ENCODE measurements at regions not wholly inside any gene's neighbourhood (a gene's known extent, or its start where the extent isn't known, plus 50 kb on each side); places are given as distances from the start of the nearest gene placed in this dataset.

DNA sequence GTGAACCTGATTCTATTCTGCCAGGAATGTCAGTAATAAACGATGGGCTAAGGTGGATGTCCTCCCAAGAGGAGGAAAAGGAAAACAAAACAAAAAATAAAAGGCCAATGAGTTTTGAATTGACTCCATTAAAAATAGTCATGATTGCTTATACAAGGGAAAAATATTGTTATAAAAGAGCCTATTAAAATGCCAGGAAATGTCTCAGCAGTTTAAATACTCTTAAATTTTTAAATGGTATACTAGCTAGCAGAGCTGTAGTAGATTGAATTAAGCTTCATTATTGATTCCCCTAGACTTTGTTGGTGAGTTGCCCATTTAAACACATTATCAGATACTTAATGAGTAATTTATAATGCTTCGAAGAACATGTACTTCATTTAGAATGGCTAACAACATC is 990.9 kb upstream of the GJE1 start:
- H3K27me3 ChIP-seq (ENCODE audit: low read depth), result no peaks in the 10 kb centered on the region
- in situ Hi-C loops (cut with MboI; ENCODE audit: low sequenced_read_pairs), result no loop called here
- no peaks in the 10 kb centered on the region for H3K36me3 ChIP-seq (replicated peaks)
- H3K4me1 ChIP-seq, result no peaks in the 10 kb centered on the region
- H3K4me3 ChIP-seq, result no peak overlapping the region
- H3K9me3 ChIP-seq, result no peaks in the 10 kb centered on the region
- DNase-seq (ENCODE audit: low spot score in 2 of 2), result no peak

DNA sequence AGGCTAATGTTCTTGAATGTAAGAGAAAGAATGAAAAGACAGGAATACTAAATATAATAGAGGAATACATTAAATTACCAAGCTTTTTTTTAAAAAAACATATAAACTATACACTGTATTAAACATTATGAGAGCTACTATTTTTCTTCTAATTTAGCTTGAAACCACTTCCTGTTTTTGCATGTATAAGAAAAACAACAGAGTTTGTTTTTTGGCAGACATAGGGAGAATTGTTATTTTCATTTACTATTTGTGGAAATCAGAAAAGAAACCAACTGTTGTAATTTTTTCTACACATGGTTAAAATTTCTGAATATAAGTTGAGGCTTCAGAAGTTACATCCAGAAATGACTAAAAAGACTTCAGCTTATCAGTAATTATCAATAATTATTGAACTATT is 991.8 kb upstream of the GJE1 start:
- in situ Hi-C loops (cut with MboI; ENCODE audit: low sequenced_read_pairs), result no loop called here

DNA sequence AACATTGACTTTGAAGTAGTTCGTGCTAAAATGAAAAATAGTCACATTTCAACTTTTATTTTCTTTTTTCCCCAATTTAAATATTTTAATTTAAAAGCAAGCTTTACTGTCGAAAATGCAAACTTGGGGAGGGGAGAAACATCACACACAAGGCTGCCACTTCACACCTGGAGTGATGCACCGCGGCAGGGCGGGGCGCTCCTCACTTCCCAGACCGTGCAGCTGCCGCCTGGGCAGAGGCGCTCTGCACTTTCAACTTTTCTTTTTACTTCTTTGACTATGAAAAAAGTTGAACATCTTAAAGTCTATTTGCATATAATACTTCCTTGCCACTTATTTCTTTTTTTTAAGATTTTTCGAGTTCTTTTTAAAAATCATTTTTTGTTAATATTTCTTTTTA is 993.3 kb upstream of the GJE1 start:
- no peaks in the 10 kb centered on the region for H3K27me3 ChIP-seq (ENCODE audit: low read depth)
- H3K9me3 ChIP-seq, result no peaks in the 10 kb centered on the region; the same call in 1 of the 2 replicates
- H3K36me3 ChIP-seq (replicated peaks), result no peaks in the 10 kb centered on the region
- in situ Hi-C loops (cut with MboI; ENCODE audit: low sequenced_read_pairs), result no loop called here
- no peaks in the 10 kb centered on the region for H3K4me1 ChIP-seq
- DNase-seq (ENCODE audit: low spot score in 2 of 2), result no peak
- no peak overlapping the region for H3K4me3 ChIP-seq

More for the DNA sequence above, 991.8 kb upstream of the GJE1 start:
- Histone ChIP-seq H3K4me1 (no peaks in the 10 kb centered on the region), H3K27me3 (ENCODE audit: low read depth) (no peaks in the 10 kb centered on the region), H3K9me3 (no peaks in the 10 kb centered on the region), H3K36me3 (replicated peaks) (no peaks in the 10 kb centered on the region), H3K4me3 (no peak overlapping the region)
- no peak for DNase-seq (ENCODE audit: low spot score in 2 of 2)

DNA sequence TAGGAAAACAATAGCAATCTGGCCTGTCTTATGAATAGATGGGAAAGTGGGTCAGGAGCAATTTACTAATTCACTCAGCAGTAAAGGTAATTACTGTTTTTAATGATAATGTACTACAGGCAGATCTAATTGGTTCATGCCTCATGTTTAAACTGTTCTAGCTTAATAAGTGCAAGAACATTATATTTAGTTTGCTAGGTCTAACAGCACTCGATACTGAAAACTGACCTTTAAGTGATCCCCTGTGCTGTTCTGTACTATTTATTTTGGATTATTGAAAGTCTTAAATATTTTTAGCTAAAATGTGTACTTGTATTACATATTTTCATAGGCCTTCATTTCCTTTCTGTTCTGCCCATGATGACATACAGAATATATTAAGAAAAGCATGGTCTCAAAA is 998.0 kb upstream of the GJE1 start:
- no peaks in the 10 kb centered on the region for H3K36me3 ChIP-seq (replicated peaks)
- in situ Hi-C loops (cut with MboI; ENCODE audit: low sequenced_read_pairs), result no loop called here
- no peak overlapping the region for H3K4me3 ChIP-seq
- H3K27me3 ChIP-seq (ENCODE audit: low read depth), result no peaks in the 10 kb centered on the region
- H3K9me3 ChIP-seq, result no peaks in the 10 kb centered on the region; the same call in 1 of the 2 replicates
- no peaks in the 10 kb centered on the region for H3K4me1 ChIP-seq
- no peak for DNase-seq (ENCODE audit: low spot score in 2 of 2)

DNA sequence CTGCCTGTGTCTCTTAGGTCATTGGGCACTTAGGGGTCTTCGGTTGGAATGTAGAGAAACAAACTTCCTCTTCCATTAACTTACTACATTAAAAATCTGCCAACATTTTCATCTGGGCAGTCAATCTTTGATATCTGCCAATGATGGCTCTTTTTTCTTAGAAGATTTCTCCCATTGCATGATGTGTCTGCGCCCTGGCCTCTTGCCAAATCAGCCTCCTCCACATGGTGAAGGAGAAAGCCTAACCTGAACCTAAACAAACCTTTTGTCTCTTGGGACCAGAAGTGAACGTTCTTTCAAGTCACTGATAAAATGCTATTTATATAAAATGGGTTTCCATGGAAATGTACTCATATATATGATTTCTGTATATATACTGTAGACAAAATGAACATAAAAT is 998.9 kb upstream of the GJE1 start:
- in situ Hi-C loops (cut with MboI; ENCODE audit: low sequenced_read_pairs), result no loop called here
- no peaks in the 10 kb centered on the region; the same call in 1 of the 2 replicates for H3K9me3 ChIP-seq

DNA sequence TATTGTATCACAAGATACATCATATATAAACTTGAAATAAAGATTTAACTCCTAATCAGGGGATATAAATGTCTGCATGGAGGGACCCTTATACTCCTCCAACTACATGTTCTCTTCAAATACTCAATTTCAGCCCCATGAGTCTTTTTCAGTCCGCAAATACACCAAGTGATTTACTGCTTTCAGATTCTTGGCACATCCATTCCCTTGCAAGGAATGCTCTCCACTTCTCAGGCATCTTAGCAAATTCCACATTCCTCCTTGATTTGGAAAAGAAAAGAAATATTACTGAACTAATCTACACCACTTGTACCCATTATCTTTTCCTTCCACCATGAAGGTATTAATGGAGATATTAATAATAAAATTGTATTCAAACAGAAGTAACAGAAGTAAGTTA is 999.4 kb upstream of the GJE1 start:
- H3K9me3 ChIP-seq, result no peaks in the 10 kb centered on the region; the same call in 1 of the 2 replicates
- no peaks in the 10 kb centered on the region for H3K4me1 ChIP-seq
- H3K36me3 ChIP-seq (replicated peaks), result no peaks in the 10 kb centered on the region
- H3K27me3 ChIP-seq (ENCODE audit: low read depth), result no peaks in the 10 kb centered on the region
- DNase-seq (ENCODE audit: low spot score in 2 of 2), result no peak
- H3K4me3 ChIP-seq, result no peak overlapping the region
- in situ Hi-C loops (cut with MboI; ENCODE audit: low sequenced_read_pairs), result no loop called here

More for the DNA sequence above, 998.9 kb upstream of the GJE1 start:
- no peak for DNase-seq (ENCODE audit: low spot score in 2 of 2)
- no peaks in the 10 kb centered on the region for H3K27me3 ChIP-seq (ENCODE audit: low read depth)
- no peaks in the 10 kb centered on the region for H3K4me1 ChIP-seq
- H3K4me3 ChIP-seq, result no peak overlapping the region
- H3K36me3 ChIP-seq (replicated peaks), result no peaks in the 10 kb centered on the region

DNA sequence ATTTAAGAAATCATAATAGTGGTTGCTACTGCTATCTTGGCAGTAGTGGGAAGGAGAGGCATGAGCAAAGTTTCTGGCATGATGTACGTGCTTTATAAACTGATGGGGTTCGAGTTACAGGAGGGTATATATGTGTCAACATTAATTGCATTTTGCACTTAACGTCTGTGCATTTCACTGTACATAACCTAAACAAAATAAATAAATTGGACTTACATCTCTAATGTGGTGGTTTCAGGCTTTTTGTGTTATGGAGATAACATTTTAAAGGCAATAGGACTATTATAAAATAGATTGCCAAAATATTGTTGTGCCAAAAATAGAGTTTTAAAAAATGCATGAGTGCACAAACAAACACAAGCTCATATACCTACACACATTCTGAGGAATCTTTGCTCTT is 1001.1 kb upstream of the GJE1 start:
- no peak overlapping the region for H3K4me3 ChIP-seq
- in situ Hi-C loops (cut with MboI; ENCODE audit: low sequenced_read_pairs), result no loop called here
- no peak for DNase-seq (ENCODE audit: low spot score in 2 of 2)

DNA sequence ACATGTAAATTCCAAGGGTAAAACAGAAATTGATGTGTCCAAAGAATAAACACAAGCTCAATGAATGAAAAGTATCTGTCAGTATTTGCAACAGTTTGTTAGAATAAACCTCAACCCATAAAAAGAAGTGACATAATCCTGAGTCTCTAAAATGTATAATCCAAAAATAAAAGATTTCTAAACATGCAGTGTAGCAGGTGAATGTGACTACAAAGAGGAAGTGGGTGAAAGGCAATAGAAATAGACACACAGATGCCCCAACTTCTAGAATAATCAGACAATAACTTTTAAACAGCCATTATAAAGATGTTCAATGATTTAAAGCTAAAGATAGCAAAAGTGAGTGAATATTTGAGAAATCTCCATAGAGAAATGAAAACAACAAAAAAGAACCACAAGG is 1009.2 kb upstream of the GJE1 start:
- no peak for DNase-seq (ENCODE audit: low spot score in 2 of 2)
- in situ Hi-C loops (cut with MboI; ENCODE audit: low sequenced_read_pairs), result no loop called here
- H3K4me3 ChIP-seq, result no peak overlapping the region

More for the DNA sequence above, 1001.1 kb upstream of the GJE1 start:
- no peaks in the 10 kb centered on the region; the same call in 1 of the 2 replicates for H3K9me3 ChIP-seq
- no peaks in the 10 kb centered on the region for H3K36me3 ChIP-seq (replicated peaks)
- no peaks in the 10 kb centered on the region for H3K4me1 ChIP-seq
- no peaks in the 10 kb centered on the region for H3K27me3 ChIP-seq (ENCODE audit: low read depth)

DNA sequence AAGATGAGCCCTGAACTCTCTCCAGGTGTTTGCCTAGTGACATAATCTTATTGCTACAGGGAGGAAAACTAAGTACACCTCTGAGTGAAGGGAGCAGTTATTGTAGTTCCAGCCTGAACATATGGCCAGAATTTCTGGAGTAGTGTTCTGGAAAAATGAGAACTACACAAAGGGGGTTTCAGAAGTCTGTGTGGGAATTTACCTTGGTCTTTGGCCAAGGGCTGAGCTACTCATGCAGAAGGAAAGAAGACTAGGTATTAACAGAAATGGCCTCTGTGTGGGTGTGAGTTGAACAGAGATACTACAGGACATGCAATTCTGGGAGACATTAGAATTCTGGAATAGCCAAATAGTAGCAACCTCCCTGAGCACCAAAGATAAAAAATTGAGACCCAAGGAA is 1009.7 kb upstream of the GJE1 start:
- no peaks in the 10 kb centered on the region for H3K9me3 ChIP-seq
- H3K4me3 ChIP-seq, result no peak overlapping the region
- in situ Hi-C loops (cut with MboI; ENCODE audit: low sequenced_read_pairs), result no loop called here
- no peaks in the 10 kb centered on the region for H3K36me3 ChIP-seq (replicated peaks)
- no peaks in the 10 kb centered on the region for H3K27me3 ChIP-seq (ENCODE audit: low read depth)
- DNase-seq (ENCODE audit: low spot score in 2 of 2), result no peak
- H3K4me1 ChIP-seq, result no peaks in the 10 kb centered on the region

More for the DNA sequence above, 1009.2 kb upstream of the GJE1 start:
- no peaks in the 10 kb centered on the region for H3K9me3 ChIP-seq
- H3K36me3 ChIP-seq (replicated peaks), result no peaks in the 10 kb centered on the region
- H3K27me3 ChIP-seq (ENCODE audit: low read depth), result no peaks in the 10 kb centered on the region
- H3K4me1 ChIP-seq, result no peaks in the 10 kb centered on the region

DNA sequence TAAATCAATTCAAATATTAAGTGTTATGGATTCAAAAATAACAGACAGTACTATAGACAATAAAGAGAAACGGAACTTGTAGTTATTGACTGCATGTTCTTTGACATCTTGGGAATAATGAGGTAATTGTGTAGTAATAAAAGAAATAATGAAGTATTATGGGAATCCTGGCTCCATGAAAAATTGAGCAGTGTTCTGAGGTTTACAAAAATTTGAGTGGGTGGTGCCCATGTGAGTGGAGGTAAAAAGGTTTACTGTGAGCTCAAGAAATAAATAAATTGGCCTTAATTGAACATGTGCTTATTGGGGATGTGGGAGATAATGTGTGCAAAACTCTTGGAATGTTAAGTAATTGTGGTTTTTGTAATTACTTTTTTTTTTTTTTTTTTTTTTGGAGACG is 1013.7 kb upstream of the GJE1 start:
- in situ Hi-C loops (cut with MboI; ENCODE audit: low sequenced_read_pairs), result no loop called here
- no peak overlapping the region for H3K4me3 ChIP-seq
- no peaks in the 10 kb centered on the region for H3K9me3 ChIP-seq
- DNase-seq (ENCODE audit: low spot score in 2 of 2), result no peak
- H3K27me3 ChIP-seq (ENCODE audit: low read depth), result no peaks in the 10 kb centered on the region
- H3K36me3 ChIP-seq (replicated peaks), result no peaks in the 10 kb centered on the region
- no peaks in the 10 kb centered on the region for H3K4me1 ChIP-seq

DNA sequence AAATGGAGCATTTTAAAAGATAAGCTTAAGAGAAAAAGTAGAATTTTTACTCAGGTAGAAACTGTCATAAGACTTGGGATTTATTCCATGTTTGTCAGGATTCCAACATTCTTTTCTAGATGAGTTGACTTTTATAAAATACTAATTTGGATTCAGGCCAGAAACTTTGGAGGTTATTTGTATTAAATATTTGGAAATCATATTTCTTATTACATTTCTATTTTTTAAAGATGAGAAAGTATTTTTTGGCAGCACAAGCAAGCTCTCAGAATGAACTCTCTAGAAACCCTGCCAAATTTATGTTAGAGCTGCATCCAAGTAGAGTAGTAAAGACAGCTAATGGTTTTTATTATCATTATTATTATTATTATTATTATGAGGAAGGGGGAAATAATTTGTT is 1014.9 kb upstream of the GJE1 start:
- in situ Hi-C loops (cut with MboI; ENCODE audit: low sequenced_read_pairs), result no loop called here
- Histone ChIP-seq H3K4me3 (no peak overlapping the region), H3K36me3 (replicated peaks) (no peaks in the 10 kb centered on the region), H3K27me3 (ENCODE audit: low read depth) (no peaks in the 10 kb centered on the region), H3K4me1 (no peaks in the 10 kb centered on the region), H3K9me3 (no peaks in the 10 kb centered on the region)
- DNase-seq (ENCODE audit: low spot score in 2 of 2), result no peak

DNA sequence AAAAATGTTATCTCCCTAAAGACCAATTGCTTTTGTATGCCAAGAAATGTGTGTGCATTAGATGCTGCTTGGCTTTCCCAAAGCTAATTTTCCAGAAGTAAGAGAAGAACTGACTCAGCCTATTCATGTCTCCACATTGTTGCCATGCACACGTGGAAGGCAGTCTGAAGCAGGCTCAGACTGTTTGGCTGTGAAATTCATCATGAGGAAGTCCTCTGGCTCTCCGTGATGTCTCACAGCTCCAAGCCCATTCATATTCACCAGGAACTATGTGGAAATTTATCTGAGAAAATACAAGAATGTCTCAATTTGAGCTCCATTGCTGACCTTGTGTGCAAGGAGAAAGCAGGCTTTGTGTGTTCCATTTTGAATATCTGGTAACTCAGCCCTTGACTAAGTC is 1022.2 kb upstream of the GJE1 start:
- H3K4me3 ChIP-seq, result no peak overlapping the region
- H3K4me1 ChIP-seq, result peaks cover 10% of the 10 kb centered on the region
- no peaks in the 10 kb centered on the region for H3K9me3 ChIP-seq
- in situ Hi-C loops (cut with MboI; ENCODE audit: low sequenced_read_pairs), result no loop called here
- H3K36me3 ChIP-seq (replicated peaks), result no peaks in the 10 kb centered on the region
- DNase-seq (ENCODE audit: low spot score in 2 of 2), result no peak
- no peaks in the 10 kb centered on the region for H3K27me3 ChIP-seq (ENCODE audit: low read depth)

DNA sequence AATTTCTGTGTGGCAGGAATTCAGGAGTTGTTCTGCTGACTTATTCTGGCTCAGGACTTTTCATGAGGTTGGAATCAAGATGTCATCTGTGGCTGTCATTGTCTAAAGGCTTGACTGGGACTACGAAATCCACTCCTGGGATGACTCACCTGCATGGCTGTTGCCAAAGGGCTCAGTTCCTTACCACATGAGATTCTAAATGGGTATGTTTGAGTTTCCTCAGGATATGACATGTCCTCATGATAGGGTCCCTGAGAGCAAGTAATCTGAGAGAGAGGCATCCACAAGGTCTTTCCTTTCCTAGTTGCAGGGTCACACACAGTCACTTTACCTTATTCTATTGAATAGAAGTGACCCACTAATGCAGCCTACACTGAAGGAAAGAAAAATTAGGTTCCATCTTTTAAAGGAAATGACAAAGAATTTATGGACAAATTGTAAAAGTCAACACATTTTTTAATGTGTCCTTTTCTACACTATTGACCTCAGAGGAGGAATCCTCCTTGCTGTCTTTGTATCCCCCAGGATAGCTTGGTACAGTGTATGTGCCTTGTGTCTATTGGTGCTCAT is 1025.0 kb upstream of the GJE1 start:
- in situ Hi-C loops (cut with MboI; ENCODE audit: low sequenced_read_pairs), result no loop called here
- Histone ChIP-seq H3K9me3 (no peaks in the 10 kb centered on the region), H3K4me3 (no peak overlapping the region), H3K36me3 (replicated peaks) (no peaks in the 10 kb centered on the region), H3K4me1 (peaks cover 20% of the 10 kb centered on the region), H3K27me3 (ENCODE audit: low read depth) (no peaks in the 10 kb centered on the region)
- no peak for DNase-seq (ENCODE audit: low spot score in 2 of 2)

DNA sequence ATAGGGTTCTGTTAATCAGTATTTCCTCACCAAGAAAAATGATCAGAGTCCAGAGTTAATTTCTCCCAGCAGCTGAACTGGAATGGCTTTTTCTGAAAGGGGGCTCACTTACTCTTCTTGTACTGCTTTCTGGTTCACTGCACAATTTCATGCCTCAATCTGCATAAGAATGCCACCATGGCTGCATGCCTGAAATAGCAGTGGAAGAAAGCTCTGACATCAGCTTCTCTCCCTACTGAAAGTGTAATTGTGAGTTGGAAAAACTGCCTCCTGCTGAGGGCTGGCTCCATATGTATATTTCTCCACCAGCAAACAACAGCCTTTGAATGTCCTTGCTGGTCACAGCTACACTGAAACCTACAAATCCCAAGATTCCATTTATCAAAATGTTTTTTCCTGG is 1027.2 kb upstream of the GJE1 start:
- Histone ChIP-seq H3K4me1 (peaks cover 16% of the 10 kb centered on the region), H3K27me3 (ENCODE audit: low read depth) (no peaks in the 10 kb centered on the region), H3K4me3 (no peak overlapping the region), H3K36me3 (replicated peaks) (no peaks in the 10 kb centered on the region), H3K9me3 (no peaks in the 10 kb centered on the region)
- in situ Hi-C loops (cut with MboI; ENCODE audit: low sequenced_read_pairs), result no loop called here
- peak; percentile 82 to 91 for DNase-seq (ENCODE audit: low spot score in 2 of 2)

DNA sequence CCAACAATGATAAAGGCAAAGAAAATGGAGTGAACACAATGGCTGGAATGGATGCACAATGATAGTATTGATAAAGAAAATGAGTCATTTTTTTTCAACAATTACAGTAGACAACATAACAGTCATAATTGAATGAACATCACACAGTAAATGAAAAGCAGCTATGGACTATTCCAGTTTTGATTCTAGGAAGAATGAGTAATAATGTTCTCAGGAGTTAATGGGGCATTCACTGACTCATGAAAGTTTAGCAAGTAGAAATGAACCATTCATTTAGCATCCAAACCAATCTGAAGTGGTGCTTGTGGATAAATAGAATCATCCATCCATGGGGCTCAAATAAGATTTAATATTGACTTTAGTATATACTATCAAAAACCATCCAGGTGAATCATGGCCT is 1029.5 kb upstream of the GJE1 start:
- Histone ChIP-seq H3K4me3 (no peak overlapping the region), H3K4me1 (peaks cover 16% of the 10 kb centered on the region), H3K36me3 (replicated peaks) (no peaks in the 10 kb centered on the region), H3K9me3 (peaks cover under 1% of the 10 kb centered on the region; the same call in 1 of the 2 replicates), H3K27me3 (ENCODE audit: low read depth) (no peaks in the 10 kb centered on the region)
- in situ Hi-C loops (cut with MboI; ENCODE audit: low sequenced_read_pairs), result no loop called here
- DNase-seq (ENCODE audit: low spot score in 2 of 2), result peak in 1 of 2 experiments; percentile 18
